Dermis microvascular lymphatic vessel endothelial cell (primary cell): ENCODE measurements at regions not wholly inside any gene's neighbourhood (a gene's known extent, or its start where the extent isn't known, plus 50 kb on each side); places are given as distances from the start of the nearest gene placed in this dataset.
A peak's percentile ranks its signal among the peaks of the same experiment; 100 is the strongest.
"Not testable (repeated sequence)": the region's sequence is repeated elsewhere in the genome, so short reads cannot be mapped to it uniquely, and the experiment has no call there.

Experiments
- DNase-seq, 2 donors: peaks; one replicate each; pipeline versions ENCODE4 v3.0.0 to v3.0.0-alpha.2; 2010; ENCODE audit warnings: low read depth in 2 of 2

- no peak for DNase-seq
Measured at GRCh38 chr7:138169441-138169851, 93.2 kb downstream of the AKR1D1 start.

- no peak for DNase-seq
Measured at GRCh38 chr7:138170298-138170697, 94.0 kb downstream of the AKR1D1 start.

- no peak for DNase-seq
Measured at GRCh38 chr7:138170959-138171703, 94.9 kb downstream of the AKR1D1 start.

GRCh38 chr7:138173548-138173947, 97.3 kb downstream of the AKR1D1 start:
- no peak for DNase-seq

GRCh38 chr7:138176060-138176459, 99.8 kb downstream of the AKR1D1 start:
- no peak for DNase-seq

GRCh38 chr7:138184191-138184590, 107.9 kb downstream of the AKR1D1 start:
- DNase-seq: no peak

GRCh38 chr7:138185132-138185908, 109.1 kb downstream of the AKR1D1 start:
- DNase-seq: no peak

GRCh38 chr7:138186951-138187351, 110.7 kb downstream of the AKR1D1 start:
- DNase-seq: peak; percentile 6 to 72

- no peak for DNase-seq
Measured at GRCh38 chr7:138188290-138188858, 112.1 kb downstream of the AKR1D1 start.

GRCh38 chr7:138194567-138194966, 118.3 kb downstream of the AKR1D1 start:
- no peak for DNase-seq

- DNase-seq: no peak
Measured at GRCh38 chr7:138195151-138195571, 118.9 kb downstream of the AKR1D1 start.

GRCh38 chr7:138196503-138196946, 120.3 kb downstream of the AKR1D1 start:
- DNase-seq: not testable (repeated sequence)

GRCh38 chr7:138196971-138197896, 121.0 kb downstream of the AKR1D1 start:
- no peak for DNase-seq

GRCh38 chr7:138204285-138204981, 128.2 kb downstream of the AKR1D1 start:
- peak in 1 of 2 donors; percentile 37 for DNase-seq

GRCh38 chr7:138204982-138205298, 128.7 kb downstream of the AKR1D1 start:
- DNase-seq: no peak

- no peak for DNase-seq
Measured at GRCh38 chr7:138205614-138206150, 129.4 kb downstream of the AKR1D1 start.

GRCh38 chr7:138207555-138207971, 131.3 kb downstream of the AKR1D1 start:
- no peak for DNase-seq

GRCh38 chr7:138208142-138208570, 131.9 kb downstream of the AKR1D1 start:
- DNase-seq: no peak

GRCh38 chr7:138208864-138209263, 132.6 kb downstream of the AKR1D1 start:
- DNase-seq: no peak

- DNase-seq: no peak
Measured at GRCh38 chr7:138212314-138212713, 136.1 kb downstream of the AKR1D1 start.
